Caco-2 (cell line): ENCODE measurements at regions not wholly inside any gene's neighbourhood (a gene's known extent, or its start where the extent isn't known, plus 50 kb on each side); places are given as distances from the start of the nearest gene placed in this dataset.
A peak's percentile ranks its signal among the peaks of the same experiment; 100 is the strongest.

Experiments
- BruUV-seq: library from RNA; stranded (reverse); fragments of 400-500 nt; replicated peaks from 2 replicates; lab custom pipeline; 2021; lab: Mats Ljungman, UMichigan
- CTCF ChIA-PET: fragments of 300-600 bp; sonication (Branson Sonifier 250); formaldehyde crosslinking; loops from one replicate; lab custom pipeline; 2022; ENCODE audit warnings: antibody characterized with exemption; lab: Charles Lee
- POLR2A ChIA-PET: fragments of 300-600 bp; sonication (Branson Sonifier 250); formaldehyde crosslinking; loops from one replicate; lab custom pipeline; 2022; ENCODE audit warnings: antibody characterized with exemption; lab: Charles Lee
- DNase-seq, 2 experiments: peaks; one replicate each; pipeline versions ENCODE4 v3.0.0 to v3.0.0-alpha.2; 2020 to 2022
- H3K27me3 ChIP-seq: replicated peaks from 2 replicates; pipeline ENCODE4 v1.6.0; 2011; ENCODE audit warnings: low read length; ENCODE audit not compliant: control insufficient read depth, insufficient read depth
- H3K36me3 ChIP-seq: 2 replicates; pipeline ENCODE4 v1.5.1; 2011; ENCODE audit warnings: low read length; ENCODE audit not compliant: control insufficient read depth, insufficient read depth
- H3K4me1 ChIP-seq: fragments of 250-450 bp; sonication (Bioruptor Pico); 2 replicates; pipeline ENCODE4 v1.5.1; 2020; ENCODE audit warnings: mild to moderate bottlenecking
- H3K4me3 ChIP-seq: 2 replicates; pipeline ENCODE4 v1.5.1; 2011; ENCODE audit warnings: low read depth, mild to moderate bottlenecking, control low read depth, low read length
- H3K9me3 ChIP-seq: fragments of 250-450 bp; sonication (Bioruptor Pico); 2 replicates; pipeline ENCODE4 v1.5.1; 2020; ENCODE audit warnings: mild to moderate bottlenecking, moderate library complexity
- H3K27ac Mint-ChIP-seq: one replicate; pipeline ENCODE4 v1.8.0; 2022; ENCODE audit warnings: mixed read lengths; ENCODE audit not compliant: unreplicated experiment
- H3K27me3 Mint-ChIP-seq: one replicate; pipeline ENCODE4 v1.8.0; 2022; ENCODE audit warnings: mixed read lengths; ENCODE audit not compliant: insufficient read depth, unreplicated experiment
- H3K36me3 Mint-ChIP-seq: one replicate; pipeline ENCODE4 v1.8.0; 2022; ENCODE audit warnings: mild to moderate bottlenecking, mixed read lengths; ENCODE audit not compliant: insufficient read depth, unreplicated experiment
- H3K4me1 Mint-ChIP-seq: one replicate; pipeline ENCODE4 v1.8.0; 2022; ENCODE audit warnings: low read depth, mixed read lengths; ENCODE audit not compliant: unreplicated experiment
- H3K4me3 Mint-ChIP-seq: one replicate; pipeline ENCODE4 v1.8.0; 2022; ENCODE audit warnings: mild to moderate bottlenecking, moderate library complexity, mixed read lengths; ENCODE audit not compliant: unreplicated experiment
- H3K9me3 Mint-ChIP-seq: one replicate; pipeline ENCODE4 v1.8.0; 2022; ENCODE audit warnings: mixed read lengths; ENCODE audit not compliant: unreplicated experiment
- CTCF ChIP-seq, 2 experiments: fragments of 200-600 bp in 1 of 2; IDR thresholded peaks; 1 replicate in 1 of 2; 2 replicates in 1 of 2; pipeline versions ENCODE4 v1.5.1 to v1.8.0; 2011 to 2022; ENCODE audit warnings: antibody characterized with exemption in 1 of 2, control low read depth in 1 of 2, inconsistent platforms in 1 of 2, low read depth in 1 of 2, low read length in 1 of 2, mild to moderate bottlenecking in 1 of 2, moderate library complexity in 1 of 2; ENCODE audit not compliant: insufficient read depth in 1 of 2, severe bottlenecking in 1 of 2, unreplicated experiment in 1 of 2
- intact Hi-C: fragments of 100-400 bp; cut with micrococcal nuclease; formaldehyde crosslinking; loops from one replicate; pipeline ENCODE4 v1.10.0; 2022; ENCODE audit not compliant: unreplicated experiment

GRCh38 chr5:56323505-56323904 is 90.4 kb upstream of the ANKRD55 start:
- Histone ChIP-seq H3K27me3 (no peaks in the 10 kb centered on the region), H3K4me3 (no peak overlapping the region), H3K36me3 (no peaks in the 10 kb centered on the region), H3K9me3 (no peaks in the 10 kb centered on the region), H3K4me1 (peaks cover 30% of the 10 kb centered on the region)
- Mint-ChIP-seq H3K27me3 (no peaks in the 10 kb centered on the region), H3K9me3 (no peaks in the 10 kb centered on the region), H3K27ac (no peak overlapping the region), H3K4me3 (no peak overlapping the region), H3K36me3 (no peaks in the 10 kb centered on the region), H3K4me1 (peaks cover 26% of the 10 kb centered on the region)
- intact Hi-C loops = no loop called here
- ChIA-PET CTCF (interaction anchor here (1.0 kb wide), 1 partner anchor 53 kb away, joined by 4 read pairs; no protein-coding TSS in a partner anchor), POLR2A (no interaction called here)
- DNase-seq = no peak
- TF ChIP-seq CTCF (IDR thresholded peaks at IDR 0.05; ENCODE audit: insufficient read depth in 1 of 2, low read depth in 1 of 2, low read length in 1 of 2, severe bottlenecking in 1 of 2, unreplicated experiment in 1 of 2) = no peak
- BruUV-seq = no TSS peak

- H3K4me1 ChIP-seq = peaks cover 24% of the 10 kb centered on the region
- no peaks in the 10 kb centered on the region for H3K9me3 Mint-ChIP-seq
- peaks cover 17% of the 10 kb centered on the region for H3K4me1 Mint-ChIP-seq
- ChIA-PET POLR2A (no interaction called here), CTCF (no interaction called here)
- no peaks in the 10 kb centered on the region for H3K36me3 Mint-ChIP-seq
- no peak for DNase-seq
- intact Hi-C loops = no loop called here
- H3K36me3 ChIP-seq = no peaks in the 10 kb centered on the region
- H3K4me3 Mint-ChIP-seq = no peak overlapping the region
- no peaks in the 10 kb centered on the region for H3K27me3 ChIP-seq
- H3K9me3 ChIP-seq = no peaks in the 10 kb centered on the region
- H3K27ac Mint-ChIP-seq = no peak overlapping the region
- no peak for TF ChIP-seq CTCF (IDR thresholded peaks at IDR 0.05; ENCODE audit: insufficient read depth in 1 of 2, low read depth in 1 of 2, low read length in 1 of 2, severe bottlenecking in 1 of 2, unreplicated experiment in 1 of 2)
- no TSS peak for BruUV-seq
- no peaks in the 10 kb centered on the region for H3K27me3 Mint-ChIP-seq
- no peak overlapping the region for H3K4me3 ChIP-seq
Measured at GRCh38 chr5:56322592-56322991, 89.5 kb upstream of the ANKRD55 start.

- no peak for DNase-seq
- TF ChIP-seq CTCF (IDR thresholded peaks at IDR 0.05; ENCODE audit: insufficient read depth in 1 of 2, low read depth in 1 of 2, low read length in 1 of 2, severe bottlenecking in 1 of 2, unreplicated experiment in 1 of 2) = no peak
- no peaks in the 10 kb centered on the region for H3K27me3 ChIP-seq
- Mint-ChIP-seq H3K36me3 (no peaks in the 10 kb centered on the region), H3K27ac (peak overlapping the region; percentile 48), H3K4me3 (no peak overlapping the region), H3K27me3 (no peaks in the 10 kb centered on the region), H3K4me1 (peaks cover 15% of the 10 kb centered on the region), H3K9me3 (no peaks in the 10 kb centered on the region)
- POLR2A ChIA-PET = no interaction called here
- intact Hi-C loops = no loop called here
- no peaks in the 10 kb centered on the region for H3K36me3 ChIP-seq
- no peaks in the 10 kb centered on the region for H3K9me3 ChIP-seq
- CTCF ChIA-PET = no interaction called here
- BruUV-seq = no TSS peak
- no peak overlapping the region for H3K4me3 ChIP-seq
- H3K4me1 ChIP-seq = peaks cover 15% of the 10 kb centered on the region
Measured at GRCh38 chr5:56321236-56321881, 88.2 kb upstream of the ANKRD55 start.
